Breast epithelium (tissue), 4 donors: ENCODE measurements at regions not wholly inside any gene's neighbourhood (a gene's known extent, or its start where the extent isn't known, plus 50 kb on each side); places are given as distances from the start of the nearest gene placed in this dataset.
A peak's percentile ranks its signal among the peaks of the same experiment; 100 is the strongest.

ENCODE experiments used
- DNase-seq, 2 donors: peaks; one replicate each; pipeline ENCODE4 v3.0.0-alpha.2; 2019; ENCODE audit warnings: low spot score in 2 of 2
- H3K27ac ChIP-seq, 2 donors: fragments of 200-600 bp; sonication (generic) in 1 of 2; one replicate each; pipeline ENCODE4 v1.5.1; 2016 to 2019; ENCODE audit warnings: mild to moderate bottlenecking in 1 of 2
- H3K27me3 ChIP-seq, 2 donors: fragments of 200-600 bp; sonication (generic) in 1 of 2; one replicate each; pipeline versions ENCODE4 v1.5.1 to v1.6.0; 2017 to 2019; ENCODE audit warnings: control low read depth in 1 of 2, mild to moderate bottlenecking in 1 of 2
- H3K36me3 ChIP-seq: fragments of 200-600 bp; one replicate; pipeline ENCODE4 v1.5.1; 2019
- H3K4me1 ChIP-seq, 2 donors: fragments of 200-600 bp; sonication (generic); one replicate each; pipeline ENCODE4 v1.5.1; 2016 to 2019; ENCODE audit warnings: control low read depth in 1 of 2
- H3K4me3 ChIP-seq, 3 donors: fragments of 200-600 bp; sonication (generic); 1 replicate in 2 of 3; 2 replicates in 1 of 3; pipeline ENCODE4 v1.5.1; 2016 to 2019; ENCODE audit warnings: mild to moderate bottlenecking in 3 of 3, moderate library complexity in 2 of 3
- H3K9me3 ChIP-seq, 2 donors: fragments of 200-600 bp; sonication (generic) in 1 of 2; one replicate each; pipeline ENCODE4 v1.5.1; 2016 to 2019; ENCODE audit warnings: control low read depth in 1 of 2
- CTCF ChIP-seq, 3 donors: fragments of 450-650 bp; IDR thresholded peaks; one replicate each; pipeline ENCODE4 v1.5.1; 2016 to 2017; ENCODE audit warnings: antibody characterized with exemption in 3 of 3, mild to moderate bottlenecking in 3 of 3, moderate library complexity in 3 of 3
- POLR2A ChIP-seq: fragments of 450-650 bp; IDR thresholded peaks from one replicate; pipeline ENCODE4 v1.6.1; 2016; ENCODE audit warnings: antibody characterized with exemption, mild to moderate bottlenecking, moderate library complexity
- POLR2AphosphoS5 ChIP-seq, 3 donors: sonication (generic); formaldehyde crosslinking; IDR thresholded peaks; one replicate each; pipeline ENCODE4 v1.6.1; 2017; ENCODE audit warnings: antibody characterized with exemption in 3 of 3
- intact Hi-C: fragments of 100-400 bp; cut with DNase I; formaldehyde crosslinking; loops from one replicate; pipeline ENCODE4 v1.15.1; 2023; ENCODE audit warnings: low total_unique reads

- Histone ChIP-seq H3K4me1 (no peaks in the 10 kb centered on the region), H3K27me3 (no peaks in the 10 kb centered on the region), H3K4me3 (no peak overlapping the region), H3K36me3 (no peaks in the 10 kb centered on the region), H3K9me3 (no peaks in the 10 kb centered on the region), H3K27ac (peak overlapping the region in 1 of 2 donors; percentile 16)
- intact Hi-C loops: no loop called here
- DNase-seq: no peak
- no peak for TF ChIP-seq POLR2A
- no peak for TF ChIP-seq CTCF (IDR thresholded peaks at IDR 0.05)
- TF ChIP-seq POLR2AphosphoS5 (IDR thresholded peaks at IDR 0.05): no peak
These were observed 253.5 kb upstream of the ADAMTS5 start for GRCh38 chr21:27220416-27220815.

DNA sequence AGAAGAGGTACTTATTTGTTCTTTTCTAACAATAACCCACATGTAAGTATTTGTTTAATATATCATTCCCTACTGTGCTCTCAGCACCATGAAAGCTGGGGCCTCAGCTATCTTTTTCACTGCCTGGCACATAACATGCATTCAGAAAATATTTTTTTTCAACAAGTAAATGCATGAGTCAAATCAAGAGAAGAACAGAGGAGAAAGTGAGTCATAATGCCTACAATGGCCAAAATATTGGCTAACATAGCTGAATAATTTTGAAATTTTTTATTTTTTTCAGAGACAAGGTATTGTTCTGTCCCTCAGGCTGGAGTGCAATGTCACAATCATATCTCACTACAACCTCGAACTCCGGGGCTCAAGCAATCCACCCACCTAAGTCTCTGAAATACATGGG is 252.2 kb upstream of the ADAMTS5 start:
- Histone ChIP-seq H3K27ac (no peak overlapping the region), H3K36me3 (no peaks in the 10 kb centered on the region), H3K4me1 (no peaks in the 10 kb centered on the region), H3K27me3 (no peaks in the 10 kb centered on the region), H3K4me3 (no peak overlapping the region), H3K9me3 (no peaks in the 10 kb centered on the region)
- TF ChIP-seq CTCF (IDR thresholded peaks at IDR 0.05) (no peak), POLR2AphosphoS5 (IDR thresholded peaks at IDR 0.05) (no peak), POLR2A (no peak)
- intact Hi-C loops: no loop called here
- no peak for DNase-seq

DNA sequence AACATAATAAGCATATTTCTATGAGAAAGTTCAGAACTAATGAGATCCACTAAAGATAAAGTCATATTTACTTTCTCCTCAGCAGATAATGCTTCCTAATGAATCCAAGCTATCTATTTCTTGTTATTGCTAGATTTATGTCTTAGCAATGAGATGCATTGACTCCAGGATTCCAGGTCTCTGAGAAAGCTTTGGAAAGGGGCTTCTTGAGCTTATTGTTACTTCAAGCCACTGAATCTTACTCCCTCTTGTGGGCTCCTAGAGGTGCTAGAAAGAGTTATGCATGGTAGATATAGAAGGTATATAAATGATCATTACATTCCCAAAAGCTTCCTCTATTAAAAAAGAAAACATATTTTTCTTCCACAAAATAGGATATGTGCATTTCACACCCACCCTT is 246.4 kb upstream of the ADAMTS5 start:
- no peak overlapping the region for H3K4me3 ChIP-seq
- H3K27ac ChIP-seq: no peak overlapping the region
- H3K9me3 ChIP-seq: no peaks in the 10 kb centered on the region
- no peaks in the 10 kb centered on the region for H3K4me1 ChIP-seq
- H3K36me3 ChIP-seq: no peaks in the 10 kb centered on the region
- intact Hi-C loops: no loop called here
- no peaks in the 10 kb centered on the region for H3K27me3 ChIP-seq
- DNase-seq: no peak
- TF ChIP-seq POLR2A: no peak
- TF ChIP-seq CTCF (IDR thresholded peaks at IDR 0.05): no peak
- no peak for TF ChIP-seq POLR2AphosphoS5 (IDR thresholded peaks at IDR 0.05)

GRCh38 chr21:27212441-27212840 is 245.6 kb upstream of the ADAMTS5 start:
- no peak for DNase-seq
- no peaks in the 10 kb centered on the region for H3K9me3 ChIP-seq
- no peaks in the 10 kb centered on the region for H3K27me3 ChIP-seq
- intact Hi-C loops: no loop called here
- H3K4me3 ChIP-seq: no peak overlapping the region
- no peaks in the 10 kb centered on the region for H3K36me3 ChIP-seq
- H3K4me1 ChIP-seq: no peaks in the 10 kb centered on the region
- no peak for TF ChIP-seq POLR2A
- no peak for TF ChIP-seq POLR2AphosphoS5 (IDR thresholded peaks at IDR 0.05)
- TF ChIP-seq CTCF (IDR thresholded peaks at IDR 0.05): no peak
- H3K27ac ChIP-seq: no peak overlapping the region

GRCh38 chr21:27209546-27209945 is 242.7 kb upstream of the ADAMTS5 start:
- Histone ChIP-seq H3K27me3 (no peaks in the 10 kb centered on the region), H3K4me1 (no peaks in the 10 kb centered on the region), H3K9me3 (no peaks in the 10 kb centered on the region), H3K4me3 (no peak overlapping the region), H3K27ac (no peak overlapping the region), H3K36me3 (no peaks in the 10 kb centered on the region)
- TF ChIP-seq POLR2A (no peak), CTCF (IDR thresholded peaks at IDR 0.05) (no peak), POLR2AphosphoS5 (IDR thresholded peaks at IDR 0.05) (no peak)
- no peak for DNase-seq
- intact Hi-C loops: no loop called here
